T follicular helper cell (primary cell): ENCODE measurements at regions not wholly inside any gene's neighbourhood (a gene's known extent, or its start where the extent isn't known, plus 50 kb on each side); places are given as distances from the start of the nearest gene placed in this dataset.
A peak's percentile ranks its signal among the peaks of the same experiment; 100 is the strongest.

Experiments used
- DNase-seq: peaks from one replicate; pipeline ENCODE4 v3.0.0-alpha.2; 2020; ENCODE audit warnings: low read depth

GRCh38 chr13:44242766-44243165, 130.9 kb upstream of the SERP2 start:
- no peak for DNase-seq

DNA sequence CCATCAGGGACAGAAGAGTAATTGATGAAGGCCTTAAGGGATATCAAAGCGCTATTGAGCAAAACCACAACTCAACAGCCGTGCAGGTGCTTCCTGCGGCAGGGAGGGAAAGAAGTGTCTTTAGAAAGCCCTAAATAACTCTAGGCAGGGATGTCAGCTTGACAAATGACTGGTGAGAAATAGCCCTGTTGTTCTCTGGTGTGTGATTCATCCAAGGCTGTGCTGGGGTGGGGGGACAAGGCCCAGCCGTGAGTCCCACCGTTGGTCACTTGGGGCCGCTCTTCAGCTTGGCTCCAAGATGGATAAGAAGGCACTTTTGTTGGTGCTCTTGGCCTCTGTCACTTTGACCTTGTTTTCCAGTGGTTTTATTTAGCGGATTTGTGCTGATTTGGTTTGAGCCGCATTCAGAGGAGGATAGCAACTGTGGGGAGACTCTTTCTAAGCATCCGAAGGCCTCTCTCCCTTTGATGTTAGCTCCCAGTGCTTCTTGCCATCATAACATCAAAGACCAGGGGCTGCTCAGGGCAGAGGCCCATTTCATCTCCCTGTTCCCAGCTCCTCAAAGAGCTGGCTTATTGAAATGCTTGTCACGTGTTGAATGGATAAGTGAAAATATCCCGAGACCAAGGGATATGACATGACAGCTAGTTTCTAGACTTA, 130.3 kb upstream of the SERP2 start:
- no peak for DNase-seq

DNA sequence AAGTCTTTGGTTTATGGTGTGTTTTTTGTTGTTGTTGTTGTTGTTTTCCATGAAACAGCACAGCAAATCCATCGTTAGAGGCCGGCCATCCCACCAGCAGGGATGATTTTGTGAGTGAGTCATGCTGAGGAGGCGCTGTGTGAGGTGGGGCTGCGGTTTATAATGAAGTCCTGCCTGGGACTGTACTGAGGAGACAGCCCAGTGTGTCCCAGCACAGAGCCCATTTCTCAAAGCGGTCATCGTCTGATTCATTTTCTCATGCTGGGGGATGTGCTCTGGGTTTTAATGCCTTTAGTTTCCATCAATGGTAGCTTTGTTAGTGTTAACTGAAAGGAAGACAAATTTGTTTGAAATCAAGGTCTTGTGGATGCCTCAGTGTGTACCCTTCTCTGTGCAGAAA, 129.3 kb upstream of the SERP2 start:
- DNase-seq: no peak

- DNase-seq: no peak
Measured at GRCh38 chr13:44249431-44249836, 124.2 kb upstream of the SERP2 start.

DNA sequence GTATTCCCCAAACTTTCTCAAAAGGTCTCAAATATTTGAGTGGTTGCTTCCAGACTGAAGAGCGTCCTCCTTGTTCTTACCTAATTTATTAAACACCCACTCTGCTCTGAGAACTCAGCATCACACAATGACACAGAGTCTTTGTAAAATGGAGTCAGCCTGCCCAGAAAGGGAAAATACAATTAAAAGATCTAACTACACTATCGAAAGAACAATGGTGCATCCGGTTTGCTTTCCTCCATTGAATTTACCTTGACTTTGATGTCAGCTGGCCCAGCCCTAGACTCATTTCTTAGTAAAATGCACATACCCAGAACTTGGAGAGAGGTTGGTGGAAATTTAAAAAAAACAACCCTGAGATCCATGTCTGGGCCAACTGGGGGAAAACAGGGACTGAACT, 120.7 kb upstream of the SERP2 start:
- DNase-seq: no peak

DNA sequence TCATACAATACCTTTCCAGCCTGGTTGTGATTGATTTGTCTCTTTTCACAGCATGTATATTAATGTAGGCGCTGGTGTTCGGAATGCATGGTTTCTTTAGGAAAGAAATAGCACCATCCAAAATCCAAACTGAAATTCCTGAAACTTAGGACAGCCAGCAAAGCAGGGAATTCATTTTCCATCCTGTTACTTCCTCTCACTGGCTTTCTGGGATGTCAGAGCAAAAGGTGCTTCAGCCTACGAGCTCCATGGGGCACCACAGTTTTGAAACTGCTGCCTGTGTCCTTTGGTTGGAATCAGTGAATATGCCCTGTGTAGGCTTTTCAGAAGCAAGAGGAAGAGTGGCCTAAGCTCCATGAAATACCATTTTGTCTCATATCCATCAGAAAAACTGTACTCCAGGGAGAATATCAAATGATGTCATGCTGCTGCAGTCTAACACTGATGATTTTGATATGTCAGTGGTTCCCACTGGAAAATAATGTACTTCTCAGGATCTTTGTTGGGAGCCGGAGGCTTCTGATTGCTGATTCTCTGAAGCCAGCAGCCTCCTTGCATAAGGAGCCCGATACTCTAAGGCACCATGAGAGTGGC, 117.8 kb upstream of the SERP2 start:
- no peak for DNase-seq

DNA sequence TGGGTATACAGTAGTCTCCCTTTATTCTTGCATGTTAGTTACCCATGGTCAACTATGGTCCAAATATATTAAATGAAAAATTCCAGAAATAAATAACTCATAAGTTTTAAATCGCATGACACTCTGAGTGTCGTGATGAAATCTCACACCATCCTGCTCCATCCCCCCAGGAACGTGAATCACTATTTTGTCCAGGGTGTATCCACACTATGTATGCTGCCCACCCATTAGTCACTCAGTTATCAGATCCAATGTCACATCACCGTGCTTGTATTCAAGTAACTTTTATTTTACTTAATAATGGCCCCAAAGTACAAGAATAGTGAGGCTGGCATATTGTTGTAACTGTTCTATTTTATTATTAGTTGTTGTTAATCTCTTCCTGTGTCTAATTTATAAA, 115.8 kb upstream of the SERP2 start:
- no peak for DNase-seq

DNA sequence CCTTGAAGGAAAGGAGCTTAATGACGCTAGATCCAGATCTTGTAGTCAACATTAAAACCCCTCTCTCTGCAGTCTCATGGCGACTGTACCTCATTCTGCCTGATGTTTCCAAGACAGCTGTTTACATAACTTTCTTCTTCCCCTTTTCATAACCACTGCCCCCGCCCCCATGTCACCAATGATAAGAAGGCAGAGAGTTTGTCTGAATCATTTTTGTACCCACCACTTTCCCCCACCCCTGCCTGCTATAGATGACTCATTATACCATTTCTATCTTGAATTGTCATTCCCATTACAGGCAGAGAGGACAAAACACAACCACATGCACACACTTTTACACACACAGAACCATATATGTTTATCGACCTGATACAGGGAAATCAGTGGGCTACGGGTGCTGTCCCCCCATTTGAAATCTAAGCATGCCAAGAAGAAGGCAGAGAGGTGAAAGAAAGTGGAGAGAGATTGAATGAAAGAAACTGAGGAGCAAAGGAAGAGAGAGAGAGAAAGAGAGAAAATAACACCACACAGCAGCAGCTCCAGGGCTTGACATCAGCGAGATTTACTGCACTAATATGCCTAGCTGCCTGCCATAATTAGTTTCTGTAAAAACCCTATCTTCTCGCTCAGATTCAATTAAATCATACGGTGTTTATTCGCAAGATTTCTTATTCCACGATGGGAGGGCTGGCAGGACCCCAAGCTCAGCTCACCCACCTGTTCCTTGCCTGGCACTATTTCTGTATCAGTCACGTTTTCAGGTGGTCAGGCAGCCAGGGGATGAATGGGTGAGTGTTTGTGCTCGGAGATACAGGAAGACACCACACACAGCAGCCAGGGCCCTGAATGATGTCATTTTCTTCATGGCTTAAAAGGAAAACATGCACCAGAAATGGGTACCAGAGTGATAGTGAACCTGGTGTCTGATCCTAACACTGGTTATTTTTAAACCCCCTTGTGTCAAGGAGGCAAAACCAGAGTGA, 114.3 kb upstream of the SERP2 start:
- peak; percentile 44 for DNase-seq

DNA sequence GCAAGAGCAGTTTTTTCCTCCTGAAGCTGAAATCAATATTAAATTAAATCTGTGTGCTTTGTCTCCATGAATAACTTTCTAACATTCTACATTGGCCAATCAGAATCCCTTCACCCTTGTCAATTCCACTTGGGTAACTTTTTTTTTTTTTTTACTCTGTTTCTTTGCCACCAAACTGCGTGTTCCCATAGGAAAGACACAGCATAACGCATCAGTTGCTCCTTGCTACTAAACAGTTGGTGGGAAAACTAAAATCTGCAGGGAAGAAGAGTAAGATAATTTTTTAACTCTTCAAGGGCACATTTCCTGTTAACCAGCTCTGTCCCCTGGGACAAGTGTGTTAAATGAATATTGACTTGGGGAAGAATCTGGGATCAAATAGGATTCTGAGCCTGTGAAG, 113.3 kb upstream of the SERP2 start:
- DNase-seq: no peak

- no peak for DNase-seq
Measured at GRCh38 chr13:44263751-44264620, 109.6 kb upstream of the SERP2 start.

DNA sequence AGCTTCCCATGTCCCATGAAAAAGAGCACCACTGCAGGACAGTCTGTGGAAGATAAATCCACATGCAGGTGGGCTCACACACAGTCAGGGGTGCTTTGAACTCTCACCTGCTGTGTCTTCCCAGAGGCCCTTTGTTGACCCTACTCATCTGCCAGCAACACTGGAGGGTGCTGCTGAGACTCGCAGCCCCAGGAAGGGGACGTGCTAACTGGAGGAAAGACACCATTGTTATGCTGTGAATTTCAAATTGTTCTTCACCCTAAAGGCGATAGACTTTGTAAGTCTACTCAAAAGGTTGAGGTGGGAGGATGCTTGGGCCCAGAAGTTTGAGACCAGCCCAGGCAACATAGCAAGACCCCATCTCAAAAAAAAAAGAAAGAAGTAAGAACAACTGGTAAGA, 107.3 kb upstream of the SERP2 start:
- DNase-seq: no peak

DNA sequence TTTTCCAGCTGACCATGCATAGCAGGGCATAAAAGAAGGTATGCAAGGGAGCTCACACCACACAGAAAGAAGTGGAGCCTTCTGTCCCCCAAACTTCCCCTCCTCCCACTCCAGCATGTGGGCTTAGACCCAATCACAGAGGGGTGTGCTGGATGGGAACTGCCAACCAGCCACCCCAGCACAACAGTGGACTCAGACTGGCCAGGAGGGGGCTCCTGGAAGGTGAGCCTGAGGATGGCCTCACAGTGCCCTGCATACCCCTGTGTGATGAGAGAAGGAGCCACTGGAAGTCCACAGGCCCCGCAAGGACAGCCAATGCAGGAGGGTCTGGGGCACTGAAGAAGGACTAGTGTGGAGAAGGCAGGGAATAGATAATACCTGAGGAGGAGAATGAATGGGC, 106.9 kb upstream of the SERP2 start:
- no peak for DNase-seq

GRCh38 chr13:44267203-44267602, 106.4 kb upstream of the SERP2 start:
- no peak for DNase-seq

DNA sequence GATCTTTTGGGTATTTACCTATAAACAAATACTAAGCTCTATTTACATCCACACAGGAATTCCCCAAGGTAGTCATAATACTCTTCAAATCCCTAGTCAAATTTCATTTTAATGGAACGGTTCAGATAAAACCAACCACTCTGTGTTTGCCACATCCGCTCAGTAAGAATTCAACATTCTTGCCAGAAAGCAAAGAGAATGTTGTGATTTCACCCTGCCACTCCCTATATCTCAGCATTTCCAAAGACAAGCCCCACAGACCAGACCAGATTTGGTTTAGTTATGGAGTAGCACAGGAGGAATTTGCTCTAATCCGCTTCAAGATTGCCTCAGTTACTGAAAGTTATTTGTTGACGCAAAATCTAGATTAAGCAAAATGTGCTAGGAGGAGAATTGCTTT, 105.6 kb upstream of the SERP2 start:
- DNase-seq: no peak

- DNase-seq: no peak
Measured at GRCh38 chr13:44268980-44269379, 104.6 kb upstream of the SERP2 start.

- no peak for DNase-seq
Measured at GRCh38 chr13:44270150-44270549, 103.5 kb upstream of the SERP2 start.

GRCh38 chr13:44271031-44271455, 102.6 kb upstream of the SERP2 start:
- DNase-seq: no peak

DNA sequence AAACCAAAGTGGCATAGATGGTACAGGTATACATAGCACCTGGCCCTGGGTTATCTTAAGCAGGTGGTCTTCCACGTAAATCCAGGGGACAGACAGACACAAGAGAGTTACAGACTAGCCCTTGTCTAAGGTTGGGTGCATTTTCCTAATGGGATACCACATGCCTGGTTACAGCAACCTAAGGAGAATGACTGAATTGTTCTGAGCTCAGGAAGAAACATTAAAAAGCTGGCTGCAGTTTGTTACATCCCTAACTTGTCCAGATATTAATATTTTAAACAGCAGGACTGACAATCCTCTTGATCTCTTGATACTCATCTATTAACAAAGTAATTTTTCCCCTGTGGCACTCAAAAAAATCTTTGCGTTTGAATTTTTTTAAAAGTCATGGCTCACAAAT, 102.2 kb upstream of the SERP2 start:
- no peak for DNase-seq

- no peak for DNase-seq
Measured at GRCh38 chr13:44271915-44272341, 101.7 kb upstream of the SERP2 start.

DNA sequence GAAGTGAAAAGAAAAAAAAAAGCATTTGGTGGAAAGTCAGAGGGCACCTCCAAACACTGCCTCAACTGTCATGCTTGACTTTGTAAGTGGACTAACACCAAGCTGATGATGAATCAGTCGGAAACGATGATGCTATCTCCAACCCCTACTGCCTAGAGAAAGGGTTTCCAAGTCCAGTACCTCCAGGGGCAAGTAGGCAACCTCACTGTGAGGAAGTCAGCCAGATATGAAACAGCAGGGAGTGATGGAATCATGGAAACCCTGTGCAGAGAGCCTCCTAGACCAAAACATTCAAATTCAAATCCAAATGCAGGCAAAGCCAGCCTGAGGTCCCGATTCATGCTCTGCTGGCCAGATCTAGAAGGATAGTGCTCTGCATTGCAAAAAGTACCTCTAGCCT, 100.9 kb upstream of the SERP2 start:
- no peak for DNase-seq

GRCh38 chr13:44273216-44273615, 100.4 kb upstream of the SERP2 start:
- no peak for DNase-seq
